ENCODE measurements at regions not wholly inside any gene's neighbourhood (a gene's known extent, or its start where the extent isn't known, plus 50 kb on each side); places are given as distances from the start of the nearest gene placed in this dataset.

GRCh38 chr19:28961772-28962500 lies 251.0 kb downstream of the UQCRFS1 start:
- H3K4me3 ChIP-seq, result no peak overlapping the region
- no peak overlapping the region for H3K27ac ChIP-seq
- H3K36me3 ChIP-seq, result no peaks in the 10 kb centered on the region
- DNase-seq (no peak), ATAC-seq (no peak)
- WGBS, 2 donors, result 82 to 84% methylated on average over 1 of the region's 1 CpG
- peaks cover 0 to 13% (median 0%) of the 10 kb centered on the region in 9 donors for H3K4me1 ChIP-seq
- H3K9me3 ChIP-seq, result peaks cover 0 to 10% (median 0%) of the 10 kb centered on the region in 11 donors
- TF ChIP-seq CTCF (IDR thresholded peaks at IDR 0.05), result no peak
- intact Hi-C loops (cut with DNase I), result no loop called here
- no peaks in the 10 kb centered on the region for H3K27me3 ChIP-seq

- no peak for ATAC-seq
- no peak for TF ChIP-seq CTCF (IDR thresholded peaks at IDR 0.05)
- no peak for DNase-seq
- H3K36me3 ChIP-seq, result no peaks in the 10 kb centered on the region
- WGBS, 2 donors, result 70 to 72% methylated on average over 4 of the region's 4 CpGs
- no peak overlapping the region for H3K4me3 ChIP-seq
- H3K9me3 ChIP-seq, result peaks cover 0 to 10% (median 0%) of the 10 kb centered on the region in 11 donors
- H3K27ac ChIP-seq, result no peak overlapping the region
- intact Hi-C loops (cut with DNase I), result no loop called here
- H3K4me1 ChIP-seq, result peaks cover 0 to 10% (median 0%) of the 10 kb centered on the region in 9 donors
- no peaks in the 10 kb centered on the region for H3K27me3 ChIP-seq
These were observed 251.8 kb downstream of the UQCRFS1 start for GRCh38 chr19:28960986-28961705.

GRCh38 chr19:28960586-28960985 lies 252.4 kb downstream of the UQCRFS1 start:
- ATAC-seq, result no peak
- H3K36me3 ChIP-seq, result no peaks in the 10 kb centered on the region
- no peak for DNase-seq
- intact Hi-C loops (cut with DNase I), result no loop called here
- peaks cover 0 to 10% (median 0%) of the 10 kb centered on the region in 11 donors for H3K9me3 ChIP-seq
- peaks cover 0 to 10% (median 0%) of the 10 kb centered on the region in 9 donors for H3K4me1 ChIP-seq
- no peak overlapping the region for H3K27ac ChIP-seq
- no peaks in the 10 kb centered on the region for H3K27me3 ChIP-seq
- 89 to 95% methylated on average over 1 of the region's 1 CpG for WGBS, 2 donors
- no peak for TF ChIP-seq CTCF (IDR thresholded peaks at IDR 0.05)
- H3K4me3 ChIP-seq, result no peak overlapping the region

GRCh38 chr19:28956961-28957360 lies 256.0 kb downstream of the UQCRFS1 start:
- no peak overlapping the region for H3K27ac ChIP-seq
- no peak for ATAC-seq
- 78 to 82% methylated on average over 2 of the region's 2 CpGs for WGBS, 2 donors
- peaks cover 0 to 9% (median 0%) of the 10 kb centered on the region in 9 donors for H3K4me1 ChIP-seq
- no peaks in the 10 kb centered on the region for H3K27me3 ChIP-seq
- no peak for TF ChIP-seq CTCF (IDR thresholded peaks at IDR 0.05)
- no peak for DNase-seq
- intact Hi-C loops (cut with DNase I), result no loop called here
- H3K36me3 ChIP-seq, result no peaks in the 10 kb centered on the region
- H3K4me3 ChIP-seq, result no peak overlapping the region
- peaks cover 0 to 22% (median 0%) of the 10 kb centered on the region in 11 donors for H3K9me3 ChIP-seq

All from heart right ventricle (tissue), 16 donors.